GM11168 (cell line): ENCODE measurements at regions not wholly inside any gene's neighbourhood (a gene's known extent, or its start where the extent isn't known, plus 50 kb on each side); places are given as distances from the start of the nearest gene placed in this dataset.

Experiments
- in situ Hi-C: fragments of 300-500 bp; cut with MboI; formaldehyde crosslinking; loops from one replicate; pipeline ENCODE4 v1.12.0; 2022; ENCODE audit warnings: low sequenced_read_pairs; ENCODE audit not compliant: unreplicated experiment

- in situ Hi-C loops, result no loop called here
Observed at GRCh38 chr10:52672880-52673279, 99.7 kb downstream of the MBL2 start.

- in situ Hi-C loops, result no loop called here
Observed at GRCh38 chr10:52673468-52673867, 99.1 kb downstream of the MBL2 start.

- in situ Hi-C loops, result no loop called here
Observed at GRCh38 chr10:52674474-52674873, 98.1 kb downstream of the MBL2 start.

- in situ Hi-C loops, result no loop called here
Observed at GRCh38 chr10:52677086-52677485, 95.5 kb downstream of the MBL2 start.

- in situ Hi-C loops, result no loop called here
Observed at GRCh38 chr10:52678611-52679010, 94.0 kb downstream of the MBL2 start.

- in situ Hi-C loops, result no loop called here
Observed at GRCh38 chr10:52679117-52679516, 93.5 kb downstream of the MBL2 start.

- in situ Hi-C loops, result no loop called here
Observed at GRCh38 chr10:52682766-52683165, 89.8 kb downstream of the MBL2 start.

- in situ Hi-C loops, result no loop called here
Observed at GRCh38 chr10:52683776-52684175, 88.8 kb downstream of the MBL2 start.

- in situ Hi-C loops, result no loop called here
Observed at GRCh38 chr10:52688899-52689298, 83.7 kb downstream of the MBL2 start.

GRCh38 chr10:52696232-52696631 is 76.4 kb downstream of the MBL2 start:
- in situ Hi-C loops, result no loop called here

- in situ Hi-C loops, result no loop called here
Observed at GRCh38 chr10:52701647-52702046, 70.9 kb downstream of the MBL2 start.

- in situ Hi-C loops, result no loop called here
Observed at GRCh38 chr10:52703451-52703850, 69.1 kb downstream of the MBL2 start.

GRCh38 chr10:52703898-52704297 is 68.7 kb downstream of the MBL2 start:
- in situ Hi-C loops, result no loop called here

- in situ Hi-C loops, result no loop called here
Observed at GRCh38 chr10:52706332-52707070, 66.1 kb downstream of the MBL2 start.
